Smooth muscle cell (in vitro differentiated cells): ENCODE measurements at regions not wholly inside any gene's neighbourhood (a gene's known extent, or its start where the extent isn't known, plus 50 kb on each side); places are given as distances from the start of the nearest gene placed in this dataset. TPM values are rescaled to one million over a fixed set of nuclear protein-coding genes. Genes with fewer than 3 reads are reported as not detected.

ENCODE experiments used
- small RNA-seq: library from RNA; depleted of rRNA; stranded (forward); fragments of <200 nt; gene quantifications from one replicate; pipeline ENCODE3, GENCODE V24; 2014

Small RNA genes lying in the stretch of these regions (small RNA-seq; reads per million reads assigned to genes)
- gene AP005119.1 = not detected
- gene COX6CP3 = not detected
- not detected for gene RN7SKP72
